HG03135 (cell line): ENCODE measurements at regions not wholly inside any gene's neighbourhood (a gene's known extent, or its start where the extent isn't known, plus 50 kb on each side); places are given as distances from the start of the nearest gene placed in this dataset.

Source experiments
- ATAC-seq: cut with Tn5 transposase; IDR thresholded peaks from one replicate; pipeline ENCODE4 v1.9.1; 2021; ENCODE audit warnings: mild to moderate bottlenecking, moderate library complexity; ENCODE audit not compliant: unreplicated experiment

- no peak for ATAC-seq
These were observed 50.7 kb upstream of the PAIP2B start for GRCh38 chr2:71277536-71278103.

GRCh38 chr2:71277147-71277475 is 50.2 kb upstream of the PAIP2B start:
- no peak for ATAC-seq

GRCh38 chr2:71276311-71277146 is 49.6 kb upstream of the PAIP2B start:
- ATAC-seq, result peak; percentile 98
